Neural progenitor cell (in vitro differentiated cells): ENCODE measurements at regions not wholly inside any gene's neighbourhood (a gene's known extent, or its start where the extent isn't known, plus 50 kb on each side); places are given as distances from the start of the nearest gene placed in this dataset.

Experiments used
- CTCF ChIP-seq: fragments of 200-600 bp; sonication (generic); IDR thresholded peaks from 2 replicates; pipeline ENCODE4 v1.5.1; 2017; ENCODE audit warnings: antibody characterized with exemption, mild to moderate bottlenecking
- EZH2phosphoT487 ChIP-seq: fragments of 200-600 bp; sonication (generic); IDR thresholded peaks from 2 replicates; pipeline ENCODE4 v1.6.1; 2017; ENCODE audit warnings: antibody characterized with exemption

GRCh38 chr12:14099994-14100393, 118.6 kb upstream of the GRIN2B start:
- TF ChIP-seq CTCF (no peak), EZH2phosphoT487 (no peak)
